ENCODE measurements at regions not wholly inside any gene's neighbourhood (a gene's known extent, or its start where the extent isn't known, plus 50 kb on each side); places are given as distances from the start of the nearest gene placed in this dataset.

DNA sequence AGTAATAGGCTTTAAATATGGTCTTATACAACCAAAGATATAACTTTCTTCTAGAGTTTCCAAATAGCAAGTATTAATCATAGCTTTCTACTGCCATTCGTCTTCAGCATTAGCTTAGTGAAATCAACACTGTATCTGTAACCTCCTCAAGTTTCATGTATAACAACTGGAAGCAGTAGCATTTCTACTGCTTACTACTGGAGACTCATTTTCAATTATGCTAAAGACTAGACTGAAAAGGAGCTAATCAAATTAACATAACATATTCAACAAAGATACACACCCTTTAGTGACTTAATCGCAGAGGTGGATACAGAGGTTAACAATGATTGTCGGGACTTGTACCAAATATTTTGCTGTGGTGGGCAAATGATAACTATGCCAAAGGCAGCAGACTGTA is 344.2 kb upstream of the TEX13C start:
- ChIA-PET CTCF (interaction anchor here (1.1 kb wide), 1 partner anchor 18 kb away, joined by 3 read pairs; no protein-coding TSS in a partner anchor), POLR2A (no interaction called here)
- no peak for DNase-seq (ENCODE audit: extremely low spot score)
- TF ChIP-seq, protein P1, sequence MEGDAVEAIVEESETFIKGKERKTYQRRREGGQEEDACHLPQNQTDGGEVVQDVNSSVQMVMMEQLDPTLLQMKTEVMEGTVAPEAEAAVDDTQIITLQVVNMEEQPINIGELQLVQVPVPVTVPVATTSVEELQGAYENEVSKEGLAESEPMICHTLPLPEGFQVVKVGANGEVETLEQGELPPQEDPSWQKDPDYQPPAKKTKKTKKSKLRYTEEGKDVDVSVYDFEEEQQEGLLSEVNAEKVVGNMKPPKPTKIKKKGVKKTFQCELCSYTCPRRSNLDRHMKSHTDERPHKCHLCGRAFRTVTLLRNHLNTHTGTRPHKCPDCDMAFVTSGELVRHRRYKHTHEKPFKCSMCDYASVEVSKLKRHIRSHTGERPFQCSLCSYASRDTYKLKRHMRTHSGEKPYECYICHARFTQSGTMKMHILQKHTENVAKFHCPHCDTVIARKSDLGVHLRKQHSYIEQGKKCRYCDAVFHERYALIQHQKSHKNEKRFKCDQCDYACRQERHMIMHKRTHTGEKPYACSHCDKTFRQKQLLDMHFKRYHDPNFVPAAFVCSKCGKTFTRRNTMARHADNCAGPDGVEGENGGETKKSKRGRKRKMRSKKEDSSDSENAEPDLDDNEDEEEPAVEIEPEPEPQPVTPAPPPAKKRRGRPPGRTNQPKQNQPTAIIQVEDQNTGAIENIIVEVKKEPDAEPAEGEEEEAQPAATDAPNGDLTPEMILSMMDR (IDR thresholded peaks at IDR 0.05; ENCODE audit: control extremely low read depth, extremely low read depth, low read depth, missing control alignments): no peak

DNA sequence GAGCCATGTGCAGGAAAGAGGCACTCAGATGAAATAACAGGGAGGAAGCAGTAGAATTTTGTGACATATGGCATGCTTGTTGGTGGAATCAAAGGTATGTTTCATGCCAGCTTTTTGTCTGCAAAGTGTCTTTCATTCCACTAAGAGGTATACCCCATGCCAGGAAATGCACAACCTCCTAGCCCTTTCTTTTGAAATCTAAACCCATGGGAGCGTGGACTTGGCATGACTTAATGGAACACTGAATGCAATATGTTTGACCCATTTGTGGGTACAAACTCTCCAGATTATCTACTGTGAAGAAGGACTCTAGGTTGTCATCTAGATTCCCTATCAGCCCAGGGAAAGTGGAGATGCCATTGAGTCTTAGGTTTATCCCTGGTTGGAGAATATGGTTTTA is 338.3 kb upstream of the TEX13C start:
- ChIA-PET CTCF (no interaction called here), POLR2A (no interaction called here)
- no peak for DNase-seq (ENCODE audit: extremely low spot score)
- TF ChIP-seq, protein P1 (IDR thresholded peaks at IDR 0.05; ENCODE audit: control extremely low read depth, extremely low read depth, low read depth, missing control alignments): no peak

DNA sequence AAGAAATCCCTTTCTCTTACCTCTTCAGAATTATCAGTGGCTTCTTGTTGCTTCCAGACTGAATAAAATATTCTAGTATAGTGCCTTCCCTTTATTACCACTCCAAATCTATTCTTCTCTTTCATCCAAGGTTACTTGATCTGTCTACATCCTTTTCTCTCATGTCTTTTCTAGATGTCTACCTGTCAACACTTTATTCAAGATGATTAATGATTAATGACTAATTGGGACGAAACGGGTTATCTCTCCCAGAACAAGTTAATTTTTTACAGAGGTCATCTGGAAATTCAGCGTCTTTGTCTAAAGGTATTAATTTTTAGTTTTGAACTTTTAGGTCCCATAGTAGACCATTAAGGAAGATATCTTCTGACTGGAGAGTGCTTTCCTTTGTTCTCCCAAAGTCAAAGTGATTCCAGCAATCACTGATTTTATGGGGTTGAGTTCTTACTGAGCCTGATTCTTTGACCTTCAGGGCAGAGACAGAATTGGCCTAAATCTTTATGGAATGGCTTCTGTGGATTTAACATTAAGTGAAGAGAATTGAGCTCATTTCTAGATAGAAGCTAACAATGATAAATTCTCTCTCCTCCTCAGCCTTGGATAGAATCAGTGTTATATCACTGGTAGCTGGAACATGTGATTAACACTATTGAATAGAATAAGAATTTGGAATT is 335.4 kb upstream of the TEX13C start:
- TF ChIP-seq, protein P1 (IDR thresholded peaks at IDR 0.05; ENCODE audit: control extremely low read depth, extremely low read depth, low read depth, missing control alignments): no peak
- CTCF ChIA-PET: no interaction called here
- DNase-seq (ENCODE audit: extremely low spot score): no peak
- POLR2A ChIA-PET: no interaction called here

DNA sequence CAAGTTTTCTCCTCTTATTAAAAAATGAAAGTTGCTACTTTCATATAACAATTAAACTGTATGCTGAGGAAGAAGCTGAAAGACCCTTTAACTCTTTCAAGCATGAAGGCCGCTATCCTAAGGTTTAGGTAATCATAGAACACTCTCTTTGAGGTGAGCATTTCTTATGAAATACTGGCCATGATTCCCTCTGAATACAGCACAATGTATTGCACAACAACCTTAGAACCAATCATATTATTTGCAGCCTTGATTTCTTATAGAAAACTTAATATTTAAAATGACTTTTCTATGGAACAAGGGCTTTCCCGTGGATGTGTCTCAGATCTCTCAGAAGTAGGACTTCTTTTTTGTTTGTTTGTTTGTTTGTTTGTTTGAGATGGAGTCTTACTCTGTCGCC is 333.4 kb upstream of the TEX13C start:
- TF ChIP-seq, protein P1 (IDR thresholded peaks at IDR 0.05; ENCODE audit: control extremely low read depth, extremely low read depth, low read depth, missing control alignments): no peak
- CTCF ChIA-PET: no interaction called here
- no peak for DNase-seq (ENCODE audit: extremely low spot score)
- POLR2A ChIA-PET: no interaction called here

DNA sequence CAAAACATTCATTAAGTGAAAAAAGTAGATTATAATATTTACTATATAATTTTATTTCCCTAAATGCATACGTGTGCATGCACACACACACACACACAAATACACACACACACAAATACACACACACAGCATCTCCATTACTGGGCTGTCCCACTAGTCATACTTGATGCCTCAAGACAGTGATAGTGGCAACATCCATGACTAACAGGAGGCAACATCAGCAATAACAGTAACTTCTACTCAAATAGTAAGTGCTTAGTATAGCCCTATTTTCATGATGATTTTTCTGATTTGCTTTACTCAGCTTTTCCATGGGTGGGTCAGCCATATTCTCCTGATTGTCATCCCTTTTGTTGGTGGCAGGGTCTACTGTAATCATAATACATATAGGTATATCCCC is 325.9 kb upstream of the TEX13C start:
- POLR2A ChIA-PET: no interaction called here
- DNase-seq (ENCODE audit: extremely low spot score): no peak
- TF ChIP-seq, protein P1 (IDR thresholded peaks at IDR 0.05; ENCODE audit: control extremely low read depth, extremely low read depth, low read depth, missing control alignments): no peak
- CTCF ChIA-PET: interaction anchor here (1.6 kb wide), 1 partner anchor 18 kb away, joined by 3 read pairs; no protein-coding TSS in a partner anchor

DNA sequence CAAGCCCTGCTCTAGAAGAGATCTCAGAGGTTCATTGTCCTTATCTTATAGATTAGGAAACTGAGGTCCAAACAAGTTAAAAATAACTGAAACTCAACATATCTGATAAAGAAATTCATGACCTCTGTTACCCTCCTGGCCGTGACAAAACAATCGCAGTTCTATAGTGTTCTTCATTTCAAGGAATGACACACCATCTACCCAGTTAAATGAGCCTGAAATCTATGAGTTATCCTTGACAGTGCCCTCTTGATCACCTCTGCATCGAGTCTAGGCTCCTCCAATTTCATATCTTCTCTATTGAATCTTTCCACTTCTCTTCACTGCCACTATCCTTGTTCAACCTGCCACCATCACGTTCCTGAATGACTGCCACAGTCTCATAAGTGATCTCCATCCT is 325.3 kb upstream of the TEX13C start:
- ChIA-PET CTCF (no interaction called here), POLR2A (no interaction called here)
- TF ChIP-seq, protein P1 (IDR thresholded peaks at IDR 0.05; ENCODE audit: control extremely low read depth, extremely low read depth, low read depth, missing control alignments): no peak
- DNase-seq (ENCODE audit: extremely low spot score): no peak

All from GM10248 (cell line).